ENCODE measurements at regions not wholly inside any gene's neighbourhood (a gene's known extent, or its start where the extent isn't known, plus 50 kb on each side); places are given as distances from the start of the nearest gene placed in this dataset.

DNA sequence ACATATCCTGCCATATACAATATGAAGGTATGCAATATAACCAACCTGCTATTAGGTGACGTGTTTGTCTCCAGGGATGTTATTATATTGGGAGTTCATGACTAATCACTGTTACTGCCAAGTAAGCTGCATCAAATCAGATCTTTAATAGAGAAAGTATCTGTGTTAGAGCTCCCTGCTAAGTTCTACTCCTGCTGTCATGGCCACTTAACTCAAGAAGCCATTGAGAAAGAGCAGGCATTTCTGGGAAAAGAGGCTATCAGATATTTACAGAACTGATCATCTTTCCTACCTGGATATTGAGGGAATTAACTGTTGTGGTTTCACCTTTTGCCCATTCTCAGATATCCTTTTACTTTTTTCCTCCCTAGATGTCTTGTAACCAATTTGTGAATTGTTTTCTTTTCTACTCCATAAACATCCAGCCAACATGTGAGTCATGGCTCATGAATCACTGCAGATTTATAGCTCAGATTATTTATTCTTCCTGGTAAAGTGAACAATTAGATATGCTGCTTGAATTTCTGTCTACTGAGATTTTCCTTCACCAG lies 634.8 kb upstream of the FAM174A start:
- DNase-seq (ENCODE audit: low spot score) = no peak
- no peak for TF ChIP-seq CTCF (IDR thresholded peaks at IDR 0.05; ENCODE audit: borderline replicate concordance, control extremely low read depth, extremely low read depth, insufficient read depth, missing control alignments)
- in situ Hi-C loops (cut with MboI; ENCODE audit: low sequenced_read_pairs, unreplicated experiment) = no loop called here

GRCh38 chr5:99879791-99880511 lies 655.2 kb upstream of the FAM174A start:
- no peak for TF ChIP-seq CTCF (IDR thresholded peaks at IDR 0.05; ENCODE audit: borderline replicate concordance, control extremely low read depth, extremely low read depth, insufficient read depth, missing control alignments)
- in situ Hi-C loops (cut with MboI; ENCODE audit: low sequenced_read_pairs, unreplicated experiment) = no loop called here
- no peak for DNase-seq (ENCODE audit: low spot score)

DNA sequence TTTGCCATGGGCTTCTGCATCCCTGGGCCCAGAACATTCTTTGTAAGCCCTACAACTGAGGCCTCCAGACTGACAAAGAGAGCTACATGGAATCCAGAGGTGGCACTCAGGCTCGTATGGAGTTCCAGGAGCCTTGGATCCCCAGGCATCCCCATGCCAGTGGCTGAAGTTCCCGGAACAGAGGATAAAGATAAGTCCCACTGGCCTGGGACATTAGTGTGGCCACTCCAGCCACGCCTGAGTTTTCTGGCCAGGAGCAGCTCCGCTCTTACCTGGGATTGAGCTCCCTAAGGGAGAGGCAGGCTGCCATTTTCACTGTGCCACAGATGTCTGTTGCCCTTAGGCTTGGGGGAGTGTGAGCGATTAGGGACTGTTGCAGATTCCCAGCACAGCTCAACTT lies 656.3 kb upstream of the FAM174A start:
- DNase-seq (ENCODE audit: low spot score) = no peak
- no peak for TF ChIP-seq CTCF (IDR thresholded peaks at IDR 0.05; ENCODE audit: borderline replicate concordance, control extremely low read depth, extremely low read depth, insufficient read depth, missing control alignments)

GRCh38 chr5:99866740-99867139 lies 668.4 kb upstream of the FAM174A start:
- DNase-seq (ENCODE audit: low spot score) = peak; percentile 5
- in situ Hi-C loops (cut with MboI; ENCODE audit: low sequenced_read_pairs, unreplicated experiment) = no loop called here
- TF ChIP-seq CTCF (IDR thresholded peaks at IDR 0.05; ENCODE audit: borderline replicate concordance, control extremely low read depth, extremely low read depth, insufficient read depth, missing control alignments) = no peak

More for the DNA sequence above, 656.3 kb upstream of the FAM174A start:
- in situ Hi-C loops (cut with MboI; ENCODE audit: low sequenced_read_pairs, unreplicated experiment) = no loop called here

DNA sequence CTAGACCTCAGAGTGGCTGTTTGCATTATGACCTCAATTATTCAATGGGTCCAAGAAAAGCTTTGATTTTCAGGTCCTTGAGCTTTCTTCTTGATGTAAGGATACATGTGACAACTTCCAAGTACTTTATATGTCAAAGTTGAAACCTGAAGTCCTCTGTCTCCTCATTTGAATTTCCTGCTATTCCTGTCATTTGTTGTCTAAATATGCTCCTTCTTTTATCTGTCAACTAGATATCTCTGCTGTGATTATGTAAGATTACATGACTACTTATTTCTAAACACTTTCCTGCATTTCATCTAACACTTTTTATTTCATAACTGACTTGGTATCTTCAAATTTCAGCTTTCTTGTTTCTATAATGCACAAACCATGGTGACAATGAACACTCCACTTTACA lies 670.0 kb upstream of the FAM174A start:
- in situ Hi-C loops (cut with MboI; ENCODE audit: low sequenced_read_pairs, unreplicated experiment) = no loop called here
- DNase-seq (ENCODE audit: low spot score) = no peak
- TF ChIP-seq CTCF (IDR thresholded peaks at IDR 0.05; ENCODE audit: borderline replicate concordance, control extremely low read depth, extremely low read depth, insufficient read depth, missing control alignments) = no peak

DNA sequence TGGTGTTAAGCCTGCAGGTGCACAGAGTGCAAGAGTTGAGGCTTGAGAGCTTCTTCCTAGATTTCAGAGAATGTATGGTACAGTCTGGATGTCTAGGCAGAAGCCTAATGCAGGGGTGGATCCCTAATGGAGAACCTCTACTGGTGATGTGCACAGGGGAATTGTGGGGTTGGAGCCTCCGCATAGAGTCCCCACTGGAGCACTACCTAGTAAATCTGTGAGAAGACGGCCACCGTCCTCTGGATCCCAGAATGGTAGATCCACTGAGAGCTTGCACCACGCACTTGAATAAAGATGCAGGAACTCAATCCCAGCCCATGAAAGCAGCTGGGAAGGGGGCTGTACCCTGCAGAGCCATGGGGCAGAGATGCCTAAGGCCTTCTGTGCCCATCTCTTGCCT lies 699.4 kb upstream of the FAM174A start:
- TF ChIP-seq CTCF (IDR thresholded peaks at IDR 0.05; ENCODE audit: borderline replicate concordance, control extremely low read depth, extremely low read depth, insufficient read depth, missing control alignments) = no peak
- no peak for DNase-seq (ENCODE audit: low spot score)
- in situ Hi-C loops (cut with MboI; ENCODE audit: low sequenced_read_pairs, unreplicated experiment) = no loop called here
